ENCODE measurements at regions not wholly inside any gene's neighbourhood (a gene's known extent, or its start where the extent isn't known, plus 50 kb on each side); places are given as distances from the start of the nearest gene placed in this dataset.

GRCh38 chr20:61120595-61121515 is 131.2 kb upstream of the CDH4 start:
- peaks cover 29% of the 10 kb centered on the region for H3K27me3 Mint-ChIP-seq

GRCh38 chr20:61121661-61122060 is 130.4 kb upstream of the CDH4 start:
- Mint-ChIP-seq H3K4me1 (peaks cover 6% of the 10 kb centered on the region), H3K27ac (ENCODE audit: low read depth) (no peak overlapping the region), H3K36me3 (ENCODE audit: insufficient read depth) (no peaks in the 10 kb centered on the region), H3K4me3 (no peak overlapping the region), H3K27me3 (peaks cover 26% of the 10 kb centered on the region), H3K9me3 (no peaks in the 10 kb centered on the region)
- no peak for DNase-seq (ENCODE audit: low spot score in 2 of 2)
- ATAC-seq (replicated peaks; ENCODE audit: extremely low read depth, poor library complexity, severe bottlenecking): no peak

More at GRCh38 chr20:61120595-61121515, 131.2 kb upstream of the CDH4 start:
- DNase-seq (ENCODE audit: low spot score in 2 of 2) (no peak), ATAC-seq (replicated peaks; ENCODE audit: extremely low read depth, poor library complexity, severe bottlenecking) (no peak)
- H3K27ac Mint-ChIP-seq (ENCODE audit: low read depth): no peak overlapping the region
- H3K4me3 Mint-ChIP-seq: no peak overlapping the region
- no peaks in the 10 kb centered on the region for H3K36me3 Mint-ChIP-seq (ENCODE audit: insufficient read depth)
- H3K9me3 Mint-ChIP-seq: no peaks in the 10 kb centered on the region
- peaks cover 6% of the 10 kb centered on the region for H3K4me1 Mint-ChIP-seq

GRCh38 chr20:61123286-61123685 is 128.8 kb upstream of the CDH4 start:
- H3K27ac Mint-ChIP-seq (ENCODE audit: low read depth): no peak overlapping the region
- peaks cover 6% of the 10 kb centered on the region for H3K4me1 Mint-ChIP-seq
- H3K27me3 Mint-ChIP-seq: peaks cover 16% of the 10 kb centered on the region
- H3K4me3 Mint-ChIP-seq: no peak overlapping the region
- ATAC-seq (replicated peaks; ENCODE audit: extremely low read depth, poor library complexity, severe bottlenecking): no peak
- H3K36me3 Mint-ChIP-seq (ENCODE audit: insufficient read depth): no peaks in the 10 kb centered on the region
- H3K9me3 Mint-ChIP-seq: no peaks in the 10 kb centered on the region
- no peak for DNase-seq (ENCODE audit: low spot score in 2 of 2)

GRCh38 chr20:61123751-61124368 is 128.2 kb upstream of the CDH4 start:
- DNase-seq (ENCODE audit: low spot score in 2 of 2) (no peak), ATAC-seq (replicated peaks; ENCODE audit: extremely low read depth, poor library complexity, severe bottlenecking) (no peak)
- peaks cover 6% of the 10 kb centered on the region for H3K4me1 Mint-ChIP-seq
- H3K4me3 Mint-ChIP-seq: no peak overlapping the region
- H3K27me3 Mint-ChIP-seq: peaks cover 11% of the 10 kb centered on the region
- no peaks in the 10 kb centered on the region for H3K9me3 Mint-ChIP-seq
- H3K27ac Mint-ChIP-seq (ENCODE audit: low read depth): no peak overlapping the region
- no peaks in the 10 kb centered on the region for H3K36me3 Mint-ChIP-seq (ENCODE audit: insufficient read depth)

GRCh38 chr20:61125076-61125475 is 127.0 kb upstream of the CDH4 start:
- Mint-ChIP-seq H3K36me3 (ENCODE audit: insufficient read depth) (no peaks in the 10 kb centered on the region), H3K27ac (ENCODE audit: low read depth) (no peak overlapping the region), H3K9me3 (no peaks in the 10 kb centered on the region), H3K4me3 (no peak overlapping the region), H3K27me3 (peaks cover 22% of the 10 kb centered on the region), H3K4me1 (peaks cover 6% of the 10 kb centered on the region)
- DNase-seq (ENCODE audit: low spot score in 2 of 2): no peak
- no peak for ATAC-seq (replicated peaks; ENCODE audit: extremely low read depth, poor library complexity, severe bottlenecking)

GRCh38 chr20:61125546-61126180 is 126.4 kb upstream of the CDH4 start:
- Mint-ChIP-seq H3K4me1 (peaks cover 2% of the 10 kb centered on the region), H3K27me3 (peaks cover 28% of the 10 kb centered on the region), H3K27ac (ENCODE audit: low read depth) (no peak overlapping the region), H3K36me3 (ENCODE audit: insufficient read depth) (no peaks in the 10 kb centered on the region), H3K4me3 (no peak overlapping the region), H3K9me3 (no peaks in the 10 kb centered on the region)
- no peak for ATAC-seq (replicated peaks; ENCODE audit: extremely low read depth, poor library complexity, severe bottlenecking)
- no peak for DNase-seq (ENCODE audit: low spot score in 2 of 2)

GRCh38 chr20:61126369-61127195 is 125.5 kb upstream of the CDH4 start:
- Mint-ChIP-seq H3K36me3 (ENCODE audit: insufficient read depth) (no peaks in the 10 kb centered on the region), H3K4me3 (no peak overlapping the region), H3K27ac (ENCODE audit: low read depth) (no peak overlapping the region), H3K27me3 (peaks cover 38% of the 10 kb centered on the region), H3K4me1 (no peaks in the 10 kb centered on the region), H3K9me3 (no peaks in the 10 kb centered on the region)
- no peak for DNase-seq (ENCODE audit: low spot score in 2 of 2)
- ATAC-seq (replicated peaks; ENCODE audit: extremely low read depth, poor library complexity, severe bottlenecking): no peak

- no peaks in the 10 kb centered on the region for H3K36me3 Mint-ChIP-seq (ENCODE audit: insufficient read depth)
- H3K27ac Mint-ChIP-seq (ENCODE audit: low read depth): no peak overlapping the region
- no peaks in the 10 kb centered on the region for H3K9me3 Mint-ChIP-seq
- ATAC-seq (replicated peaks; ENCODE audit: extremely low read depth, poor library complexity, severe bottlenecking) (no peak), DNase-seq (ENCODE audit: low spot score in 2 of 2) (no peak)
- no peak overlapping the region for H3K4me3 Mint-ChIP-seq
- H3K4me1 Mint-ChIP-seq: no peaks in the 10 kb centered on the region
- H3K27me3 Mint-ChIP-seq: peaks cover 40% of the 10 kb centered on the region
These were observed 124.6 kb upstream of the CDH4 start for GRCh38 chr20:61127311-61128039.

- Mint-ChIP-seq H3K9me3 (no peaks in the 10 kb centered on the region), H3K4me3 (no peak overlapping the region), H3K27ac (ENCODE audit: low read depth) (no peak overlapping the region), H3K36me3 (ENCODE audit: insufficient read depth) (no peaks in the 10 kb centered on the region), H3K27me3 (peaks cover 43% of the 10 kb centered on the region), H3K4me1 (no peaks in the 10 kb centered on the region)
- ATAC-seq (replicated peaks; ENCODE audit: extremely low read depth, poor library complexity, severe bottlenecking) (no peak), DNase-seq (ENCODE audit: low spot score in 2 of 2) (no peak)
These were observed 123.3 kb upstream of the CDH4 start for GRCh38 chr20:61128701-61129269.

GRCh38 chr20:61129311-61129710 is 122.8 kb upstream of the CDH4 start:
- peaks cover 43% of the 10 kb centered on the region for H3K27me3 Mint-ChIP-seq
- H3K36me3 Mint-ChIP-seq (ENCODE audit: insufficient read depth): no peaks in the 10 kb centered on the region
- H3K9me3 Mint-ChIP-seq: no peaks in the 10 kb centered on the region
- no peak for ATAC-seq (replicated peaks; ENCODE audit: extremely low read depth, poor library complexity, severe bottlenecking)
- H3K27ac Mint-ChIP-seq (ENCODE audit: low read depth): no peak overlapping the region
- DNase-seq (ENCODE audit: low spot score in 2 of 2): no peak
- H3K4me1 Mint-ChIP-seq: no peaks in the 10 kb centered on the region
- H3K4me3 Mint-ChIP-seq: no peak overlapping the region

GRCh38 chr20:61130156-61130555 is 121.9 kb upstream of the CDH4 start:
- no peaks in the 10 kb centered on the region for H3K9me3 Mint-ChIP-seq
- H3K4me1 Mint-ChIP-seq: no peaks in the 10 kb centered on the region
- no peak overlapping the region for H3K4me3 Mint-ChIP-seq
- peaks cover 43% of the 10 kb centered on the region for H3K27me3 Mint-ChIP-seq
- no peaks in the 10 kb centered on the region for H3K36me3 Mint-ChIP-seq (ENCODE audit: insufficient read depth)
- ATAC-seq (replicated peaks; ENCODE audit: extremely low read depth, poor library complexity, severe bottlenecking): no peak
- DNase-seq (ENCODE audit: low spot score in 2 of 2): no peak
- H3K27ac Mint-ChIP-seq (ENCODE audit: low read depth): no peak overlapping the region
